Smooth muscle cell (in vitro differentiated cells): ENCODE measurements at regions not wholly inside any gene's neighbourhood (a gene's known extent, or its start where the extent isn't known, plus 50 kb on each side); places are given as distances from the start of the nearest gene placed in this dataset.

Experiments
- DNase-seq: peaks from one replicate; lab custom pipeline; 2025; ENCODE audit not compliant: unreplicated experiment; lab: John Stamatoyannopoulos, UW
- H2AFZ ChIP-seq: fragments of 200-600 bp; sonication (generic); 2 replicates; pipeline ENCODE4 v1.6.0; 2016; ENCODE audit warnings: antibody characterized with exemption, low read depth, mild to moderate bottlenecking
- H3F3A ChIP-seq: fragments of 200-600 bp; sonication (generic); 2 replicates; pipeline ENCODE4 v1.6.0; 2017; ENCODE audit warnings: antibody characterized with exemption, low read depth
- H3K27ac ChIP-seq: fragments of 200-600 bp; sonication (generic); 2 replicates; pipeline ENCODE4 v1.5.1; 2016; ENCODE audit warnings: low read depth, mild to moderate bottlenecking
- H3K27me3 ChIP-seq: fragments of 200-600 bp; sonication (generic); 2 replicates; pipeline ENCODE4 v1.6.1; 2016; ENCODE audit warnings: low read depth, mild to moderate bottlenecking
- H3K36me3 ChIP-seq: fragments of 200-600 bp; sonication (generic); 2 replicates; pipeline ENCODE4 v1.5.1; 2016; ENCODE audit warnings: low read depth
- H3K4me1 ChIP-seq: fragments of 200-600 bp; sonication (generic); 2 replicates; pipeline ENCODE4 v1.5.1; 2016; ENCODE audit warnings: low read depth
- H3K4me2 ChIP-seq: fragments of 200-600 bp; sonication (generic); 2 replicates; pipeline ENCODE4 v1.6.0; 2016; ENCODE audit warnings: mild to moderate bottlenecking
- H3K4me3 ChIP-seq: fragments of 200-600 bp; sonication (generic); 2 replicates; pipeline ENCODE4 v1.5.1; 2016; ENCODE audit warnings: mild to moderate bottlenecking
- H3K79me2 ChIP-seq: fragments of 200-600 bp; sonication (generic); 2 replicates; pipeline ENCODE4 v1.6.0; 2016; ENCODE audit warnings: low read depth, mild to moderate bottlenecking
- H3K9ac ChIP-seq: fragments of 200-600 bp; sonication (generic); 2 replicates; pipeline ENCODE4 v1.6.0; 2016; ENCODE audit warnings: low read depth
- H3K9me3 ChIP-seq: fragments of 200-600 bp; sonication (generic); replicated peaks from 2 replicates; pipeline ENCODE4 v1.5.1; 2016; ENCODE audit warnings: low read depth
- H4K20me1 ChIP-seq: fragments of 200-600 bp; sonication (generic); 2 replicates; pipeline ENCODE4 v1.6.0; 2016; ENCODE audit warnings: low read depth
- WGBS: methylation state at CpG from one replicate; pipeline ENCODE4 v1.1.7; 2016; ENCODE audit warnings: low lambda C conversion rate; 5-methylcytosine and 5-hydroxymethylcytosine counted together
- TF ChIP-seq, protein P1 (sequence below): fragments of 200-600 bp; sonication (generic); IDR thresholded peaks from 2 replicates; pipeline ENCODE4 v1.5.1; 2017; ENCODE audit warnings: borderline replicate concordance, mild to moderate bottlenecking, antibody characterized with exemption; ENCODE audit not compliant: insufficient read depth, poor library complexity, severe bottlenecking

DNA sequence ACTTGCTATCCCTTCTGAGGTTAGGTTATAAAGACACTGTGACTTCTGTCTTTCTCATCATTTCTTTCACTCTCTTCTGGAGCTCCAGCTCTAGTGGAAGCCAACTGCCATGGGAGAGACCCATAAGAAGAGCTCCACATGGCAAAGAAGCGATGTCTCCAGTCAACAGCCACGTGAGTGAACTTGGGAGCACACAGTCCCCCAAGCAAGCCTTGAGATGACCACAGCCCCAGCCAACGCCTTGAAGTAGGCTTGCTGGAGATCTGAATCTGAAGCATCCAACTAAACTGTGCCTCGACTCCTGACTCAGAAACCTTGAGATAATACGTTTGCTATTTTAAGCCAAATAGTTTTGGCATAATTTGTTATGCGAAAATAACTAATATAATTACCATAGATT is 181.7 kb upstream of the GDF10 start:
- H3K36me3 ChIP-seq, result no peaks in the 10 kb centered on the region
- H2AFZ ChIP-seq, result no peak overlapping the region
- H4K20me1 ChIP-seq, result no peaks in the 10 kb centered on the region
- no peaks in the 10 kb centered on the region for H3K9me3 ChIP-seq
- no peaks in the 10 kb centered on the region for H3F3A ChIP-seq
- H3K4me3 ChIP-seq, result no peak overlapping the region
- H3K79me2 ChIP-seq, result no peaks in the 10 kb centered on the region
- no peak overlapping the region for H3K4me2 ChIP-seq
- TF ChIP-seq, protein P1, sequence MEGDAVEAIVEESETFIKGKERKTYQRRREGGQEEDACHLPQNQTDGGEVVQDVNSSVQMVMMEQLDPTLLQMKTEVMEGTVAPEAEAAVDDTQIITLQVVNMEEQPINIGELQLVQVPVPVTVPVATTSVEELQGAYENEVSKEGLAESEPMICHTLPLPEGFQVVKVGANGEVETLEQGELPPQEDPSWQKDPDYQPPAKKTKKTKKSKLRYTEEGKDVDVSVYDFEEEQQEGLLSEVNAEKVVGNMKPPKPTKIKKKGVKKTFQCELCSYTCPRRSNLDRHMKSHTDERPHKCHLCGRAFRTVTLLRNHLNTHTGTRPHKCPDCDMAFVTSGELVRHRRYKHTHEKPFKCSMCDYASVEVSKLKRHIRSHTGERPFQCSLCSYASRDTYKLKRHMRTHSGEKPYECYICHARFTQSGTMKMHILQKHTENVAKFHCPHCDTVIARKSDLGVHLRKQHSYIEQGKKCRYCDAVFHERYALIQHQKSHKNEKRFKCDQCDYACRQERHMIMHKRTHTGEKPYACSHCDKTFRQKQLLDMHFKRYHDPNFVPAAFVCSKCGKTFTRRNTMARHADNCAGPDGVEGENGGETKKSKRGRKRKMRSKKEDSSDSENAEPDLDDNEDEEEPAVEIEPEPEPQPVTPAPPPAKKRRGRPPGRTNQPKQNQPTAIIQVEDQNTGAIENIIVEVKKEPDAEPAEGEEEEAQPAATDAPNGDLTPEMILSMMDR, result no peak
- H3K9ac ChIP-seq, result no peak overlapping the region
- no peaks in the 10 kb centered on the region for H3K4me1 ChIP-seq
- no peak for DNase-seq
- no peaks in the 10 kb centered on the region for H3K27me3 ChIP-seq
- no peak overlapping the region for H3K27ac ChIP-seq
- WGBS, result 93% methylated on average over 6 of the region's 6 CpGs

DNA sequence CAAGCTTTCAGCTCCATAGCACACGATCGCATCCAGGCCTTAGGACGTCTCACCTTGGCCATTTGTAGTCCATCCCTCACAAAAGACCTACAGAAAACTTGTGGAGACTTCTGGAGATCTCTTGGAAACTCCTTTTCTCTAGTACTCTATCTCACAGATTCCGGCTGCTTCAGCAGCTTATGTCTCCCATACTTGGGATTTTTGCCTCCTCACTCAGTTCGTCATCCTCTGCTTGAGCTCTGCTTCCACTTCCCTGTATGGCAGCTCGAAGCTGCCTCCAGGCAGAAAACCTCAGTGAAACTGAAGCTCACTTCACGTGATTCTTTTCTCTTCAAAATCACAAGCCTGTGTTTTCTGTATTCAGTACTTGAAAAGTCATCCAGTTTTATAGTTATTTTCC is 178.7 kb upstream of the GDF10 start:
- H3K27me3 ChIP-seq, result no peaks in the 10 kb centered on the region
- no peak for DNase-seq
- H3K4me1 ChIP-seq, result no peaks in the 10 kb centered on the region
- no peaks in the 10 kb centered on the region for H3K9me3 ChIP-seq
- peak overlapping the region; percentile 86 for H2AFZ ChIP-seq
- H3F3A ChIP-seq, result no peaks in the 10 kb centered on the region
- peak overlapping the region; percentile 58 for H3K27ac ChIP-seq
- no peaks in the 10 kb centered on the region for H3K36me3 ChIP-seq
- TF ChIP-seq, protein P1, result no peak
- H3K79me2 ChIP-seq, result no peaks in the 10 kb centered on the region
- WGBS, result 40% methylated on average over 7 of the region's 7 CpGs
- H3K4me3 ChIP-seq, result no peak overlapping the region
- no peaks in the 10 kb centered on the region for H4K20me1 ChIP-seq
- peak overlapping the region; percentile 40 for H3K4me2 ChIP-seq
- no peak overlapping the region for H3K9ac ChIP-seq

DNA sequence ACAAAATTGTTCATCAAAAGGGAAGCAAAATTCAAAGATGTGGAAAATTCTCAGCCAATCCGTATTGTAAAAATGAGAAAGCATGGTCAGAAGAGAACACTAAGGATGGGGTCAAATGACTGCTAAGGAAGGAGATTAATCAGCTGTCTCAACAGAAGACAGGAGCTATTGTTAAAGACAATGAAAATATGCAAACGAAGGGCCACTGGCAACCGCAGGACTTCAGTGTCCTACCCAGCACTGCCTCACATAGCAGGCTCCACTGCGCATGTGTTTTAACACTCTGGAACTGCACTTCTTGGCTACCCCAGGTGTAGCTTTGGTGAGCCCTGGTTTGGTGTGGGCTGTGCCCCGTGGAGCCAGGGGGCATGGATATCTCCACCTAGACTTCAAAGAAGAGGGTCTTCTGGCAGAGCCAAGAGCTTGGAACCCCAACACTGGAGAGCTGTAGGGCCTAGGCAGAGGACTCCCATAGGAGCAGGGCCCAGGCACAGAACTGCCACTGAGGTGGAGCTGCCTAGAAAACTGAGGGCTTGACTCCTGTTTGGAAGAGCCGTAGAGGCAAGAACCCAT is 176.2 kb upstream of the GDF10 start:
- Histone ChIP-seq H3K9me3 (no peaks in the 10 kb centered on the region), H3K36me3 (no peaks in the 10 kb centered on the region), H2AFZ (no peak overlapping the region), H3K4me2 (no peak overlapping the region), H3K9ac (no peak overlapping the region), H3K27ac (no peak overlapping the region), H3F3A (no peaks in the 10 kb centered on the region), H3K79me2 (no peaks in the 10 kb centered on the region), H3K4me1 (no peaks in the 10 kb centered on the region), H3K4me3 (no peak overlapping the region), H3K27me3 (no peaks in the 10 kb centered on the region), H4K20me1 (no peaks in the 10 kb centered on the region)
- 90% methylated on average over 6 of the region's 6 CpGs for WGBS
- DNase-seq, result no peak
- TF ChIP-seq, protein P1, result no peak

DNA sequence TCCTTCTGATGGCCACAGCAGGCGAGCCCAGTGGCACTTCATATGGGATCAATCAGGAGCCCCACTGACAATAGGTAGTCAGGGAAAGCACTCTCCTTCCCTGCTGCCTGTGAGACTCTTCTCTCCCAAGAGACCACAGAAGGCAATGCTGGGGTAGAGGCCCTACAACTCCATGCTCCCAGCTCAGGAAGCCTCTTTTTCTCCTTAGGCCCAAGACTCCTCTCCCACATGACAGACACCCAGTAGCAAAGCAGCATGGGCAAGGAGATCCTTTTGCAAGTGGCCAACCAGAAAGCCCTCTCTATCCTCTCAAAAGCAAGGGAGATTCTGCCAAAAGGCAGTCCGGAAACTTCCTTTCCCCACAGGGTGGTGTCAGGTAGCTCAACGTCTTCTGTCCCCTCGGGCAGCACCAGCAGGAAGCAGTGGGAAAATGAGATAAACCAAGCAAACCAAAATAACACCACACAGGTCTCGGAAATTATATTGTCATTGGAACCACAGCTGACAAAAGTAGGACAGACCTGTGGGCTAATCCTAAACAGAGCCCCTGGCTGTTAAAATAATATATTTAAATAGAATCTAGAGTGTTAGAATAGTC is 172.7 kb upstream of the GDF10 start:
- Histone ChIP-seq H3K36me3 (no peaks in the 10 kb centered on the region), H3K79me2 (no peaks in the 10 kb centered on the region), H3F3A (no peaks in the 10 kb centered on the region), H3K27me3 (no peaks in the 10 kb centered on the region), H3K9ac (no peak overlapping the region), H3K4me2 (no peak overlapping the region), H4K20me1 (no peaks in the 10 kb centered on the region), H3K4me3 (no peak overlapping the region), H3K27ac (no peak overlapping the region), H3K9me3 (no peaks in the 10 kb centered on the region), H3K4me1 (no peaks in the 10 kb centered on the region), H2AFZ (no peak overlapping the region)
- TF ChIP-seq, protein P1, result no peak
- DNase-seq, result no peak
- 85% methylated on average over 5 of the region's 5 CpGs for WGBS
